SU-DHL-6 (cell line): ENCODE measurements at regions not wholly inside any gene's neighbourhood (a gene's known extent, or its start where the extent isn't known, plus 50 kb on each side); places are given as distances from the start of the nearest gene placed in this dataset.

Experiments used
- CTCF ChIP-seq: fragments of 200-600 bp; sonication (generic); IDR thresholded peaks from one replicate; pipeline ENCODE4 v1.5.1; 2017; ENCODE audit warnings: antibody characterized with exemption, mild to moderate bottlenecking, low read length, moderate library complexity; ENCODE audit not compliant: insufficient read depth, poor library complexity, severe bottlenecking
- EZH2phosphoT487 ChIP-seq: fragments of 200-600 bp; sonication (generic), shearing (Covaris generic); conservative IDR thresholded peaks from 2 replicates; pipeline ENCODE4 v1.6.1; 2018; ENCODE audit warnings: mild to moderate bottlenecking, antibody characterized with exemption, low read length, moderate library complexity, mixed read lengths

GRCh38 chr9:12516573-12516972 lies 176.6 kb upstream of the TYRP1 start:
- TF ChIP-seq CTCF (no peak), EZH2phosphoT487 (no peak)
